Activated B cell treated with CpG ODN at 0.5 μM for 24 hours (primary cell): ENCODE measurements at regions not wholly inside any gene's neighbourhood (a gene's known extent, or its start where the extent isn't known, plus 50 kb on each side); places are given as distances from the start of the nearest gene placed in this dataset.

Experiments
- ATAC-seq: fragments of 200-7000 bp; cut with Tn5 transposase; one replicate; pipeline ENCODE4 v1.10.0; 2021; ENCODE audit warnings: low read depth, mild to moderate bottlenecking, moderate library complexity
- CTCF ChIA-PET: fragments of 350-600 bp; sonication (Branson Sonifier 250); formaldehyde crosslinking; loops from one replicate; lab custom pipeline; 2021; ENCODE audit warnings: antibody characterized with exemption; lab: Charles Lee
- POLR2A ChIA-PET: fragments of 350-600 bp; sonication (Branson Sonifier 250); formaldehyde crosslinking; loops from one replicate; lab custom pipeline; 2021; ENCODE audit warnings: antibody characterized with exemption; lab: Charles Lee
- DNase-seq: peaks from one replicate; pipeline ENCODE4 v3.0.0; 2022
- H3K27ac Mint-ChIP-seq: one replicate; pipeline ENCODE4 v1.8.0; 2020; ENCODE audit warnings: mixed read lengths
- H3K27me3 Mint-ChIP-seq: one replicate; pipeline ENCODE4 v1.8.0; 2021; ENCODE audit warnings: mixed read lengths
- H3K36me3 Mint-ChIP-seq: one replicate; pipeline ENCODE4 v1.8.0; 2021; ENCODE audit warnings: low read depth, mixed read lengths
- H3K4me1 Mint-ChIP-seq: one replicate; pipeline ENCODE4 v1.8.0; 2021; ENCODE audit warnings: mixed read lengths
- H3K4me3 Mint-ChIP-seq: one replicate; pipeline ENCODE4 v1.8.0; 2020; ENCODE audit warnings: mild to moderate bottlenecking, mixed read lengths
- H3K9me3 Mint-ChIP-seq: one replicate; pipeline ENCODE4 v1.8.0; 2020; ENCODE audit warnings: mixed read lengths
- CTCF ChIP-seq: fragments of 200-600 bp; IDR thresholded peaks from one replicate; pipeline ENCODE4 v1.8.0; 2022; ENCODE audit warnings: antibody characterized with exemption, mild to moderate bottlenecking
- intact Hi-C: fragments of 100-400 bp; cut with micrococcal nuclease; formaldehyde crosslinking; loops from one replicate; pipeline ENCODE4 v1.15.1; 2024

- no peak overlapping the region for H3K27ac Mint-ChIP-seq
- peaks cover 18% of the 10 kb centered on the region for H3K27me3 Mint-ChIP-seq
- no peak for TF ChIP-seq CTCF
Measured at GRCh38 chr22:44628273-44628672, 73.7 kb upstream of the PRR5 start.

GRCh38 chr22:44627521-44628139, 74.4 kb upstream of the PRR5 start:
- no peak for ATAC-seq
- no peak for TF ChIP-seq CTCF
- Mint-ChIP-seq H3K27me3 (peaks cover 18% of the 10 kb centered on the region), H3K36me3 (no peaks in the 10 kb centered on the region), H3K9me3 (peaks cover 5% of the 10 kb centered on the region), H3K4me1 (no peaks in the 10 kb centered on the region), H3K4me3 (no peak overlapping the region), H3K27ac (no peak overlapping the region)
- intact Hi-C loops = loop anchor here (2.0 kb wide), 1 partner anchor 1397 kb away; no protein-coding TSS in a partner anchor
- ChIA-PET CTCF (interaction anchor here (1.1 to 5.0 kb wide), 7 partner anchors 14 to 1240 kb away, joined by 3 to 36 read pairs (median 3); no protein-coding TSS in a partner anchor), POLR2A (no interaction called here)
- DNase-seq = no peak

More at GRCh38 chr22:44628273-44628672, 73.7 kb upstream of the PRR5 start:
- CTCF ChIA-PET = interaction anchor here (1.8 to 5.0 kb wide), 2 partner anchors 634 to 1239 kb away, joined by 7 to 36 read pairs; no protein-coding TSS in a partner anchor
- DNase-seq (no peak), ATAC-seq (no peak)
- Mint-ChIP-seq H3K36me3 (no peaks in the 10 kb centered on the region), H3K9me3 (peaks cover 5% of the 10 kb centered on the region), H3K4me3 (no peak overlapping the region), H3K4me1 (no peaks in the 10 kb centered on the region)
- POLR2A ChIA-PET = no interaction called here
- intact Hi-C loops = no loop called here

- ChIA-PET POLR2A (interaction anchor here (0.6 kb wide), 1 partner anchor 10 kb away, joined by 3 read pairs; no protein-coding TSS in a partner anchor), CTCF (interaction anchor here (0.9 to 5.0 kb wide), 8 partner anchors 541 to 1239 kb away, joined by 3 to 36 read pairs (median 3); no protein-coding TSS in a partner anchor)
- Mint-ChIP-seq H3K4me3 (no peak overlapping the region), H3K36me3 (no peaks in the 10 kb centered on the region), H3K27ac (no peak overlapping the region), H3K4me1 (no peaks in the 10 kb centered on the region), H3K27me3 (peaks cover 16% of the 10 kb centered on the region), H3K9me3 (peaks cover 1% of the 10 kb centered on the region)
- DNase-seq (peak; percentile 67), ATAC-seq (peak; percentile 90)
- intact Hi-C loops = loop anchor here (1.0 to 2.0 kb wide), 3 partner anchors 633 to 1395 kb away; no protein-coding TSS in a partner anchor
- peak; percentile 55 for TF ChIP-seq CTCF
Measured at GRCh38 chr22:44625981-44626687, 75.9 kb upstream of the PRR5 start.

- Mint-ChIP-seq H3K27me3 (peaks cover 15% of the 10 kb centered on the region), H3K9me3 (no peaks in the 10 kb centered on the region), H3K4me3 (no peak overlapping the region), H3K36me3 (no peaks in the 10 kb centered on the region), H3K4me1 (peaks cover 2% of the 10 kb centered on the region), H3K27ac (no peak overlapping the region)
- ChIA-PET CTCF (interaction anchor here (1.3 to 5.0 kb wide), 2 partner anchors 544 to 631 kb away, joined by 3 to 36 read pairs; no protein-coding TSS in a partner anchor), POLR2A (no interaction called here)
- DNase-seq (no peak), ATAC-seq (no peak)
- TF ChIP-seq CTCF = no peak
- intact Hi-C loops = no loop called here
Measured at GRCh38 chr22:44625421-44625760, 76.6 kb upstream of the PRR5 start.
